ENCODE measurements at regions not wholly inside any gene's neighbourhood (a gene's known extent, or its start where the extent isn't known, plus 50 kb on each side); places are given as distances from the start of the nearest gene placed in this dataset.

DNA sequence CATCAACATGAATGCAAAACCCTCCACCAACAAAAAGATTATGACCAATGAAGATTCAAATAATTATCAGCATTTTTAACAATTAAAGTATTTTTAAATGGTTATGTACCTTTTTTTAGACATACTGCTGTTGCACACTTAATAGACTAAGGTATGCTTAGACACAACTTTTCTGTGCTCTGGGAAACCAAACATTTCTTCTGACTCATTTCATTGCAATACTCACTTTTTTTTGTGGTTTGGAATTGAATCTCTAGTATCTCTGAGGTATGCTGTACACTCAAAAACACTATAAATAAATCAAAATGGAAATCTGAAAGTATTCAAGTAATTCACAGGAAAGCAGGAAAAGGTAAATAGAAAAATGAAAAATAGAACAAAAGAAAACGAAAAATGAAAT is 247.9 kb upstream of the POU3F3 start:
- H2BK5ac ChIP-seq (ENCODE audit: insufficient read length, low read length) = no peak overlapping the region
- no peak overlapping the region for H4K5ac ChIP-seq (ENCODE audit: insufficient read length, low read depth, low read length)
- Mint-ChIP-seq H3K27ac (no peak overlapping the region), H3K27me3 (ENCODE audit: low read depth) (peaks cover 3% of the 10 kb centered on the region; the same call in 1 of the 2 replicates), H3K9me3 (peaks cover 42 to 61% of the 10 kb centered on the region in 2 experiments), H3K4me3 (no peak overlapping the region), H3K4me1 (no peaks in the 10 kb centered on the region), H3K36me3 (ENCODE audit: insufficient read depth in 1 of 3, low read depth in 3 of 3) (peaks cover 15 to 47% (median 24%) of the 10 kb centered on the region in 3 experiments)
- H4K8ac ChIP-seq (replicated peaks; ENCODE audit: insufficient read length, low read depth, low read length) = no peak overlapping the region
- DNase-seq = no peak
- H3K23me2 ChIP-seq (ENCODE audit: insufficient read length, low read depth, low read length, poor library complexity, severe bottlenecking) = no peaks in the 10 kb centered on the region
- no peak overlapping the region for H2BK12ac ChIP-seq (ENCODE audit: insufficient read length, low read depth, low read length)
- H3K4ac ChIP-seq (ENCODE audit: low read depth, low read length) = no peak overlapping the region
- no peaks in the 10 kb centered on the region for H3K79me2 ChIP-seq (ENCODE audit: insufficient read depth, low read length)
- no peak overlapping the region for H4K91ac ChIP-seq (ENCODE audit: insufficient read length, low read depth, low read length)
- no peak overlapping the region for H2AK5ac ChIP-seq (ENCODE audit: insufficient read length, low read length)
- H3K4me1 ChIP-seq (ENCODE audit: insufficient read depth, low read length) = no peaks in the 10 kb centered on the region
- no peak overlapping the region for H2BK15ac ChIP-seq (ENCODE audit: low read depth, low read length)
- no peaks in the 10 kb centered on the region for H3K79me1 ChIP-seq (ENCODE audit: insufficient read depth, low read depth, low read length, poor library complexity, severe bottlenecking)
- H4K20me1 ChIP-seq (ENCODE audit: control insufficient read depth, insufficient read depth, insufficient read length) = no peaks in the 10 kb centered on the region
- no peak overlapping the region for H3K9ac ChIP-seq (ENCODE audit: extremely low read depth, insufficient read length, low read length)
- H2BK20ac ChIP-seq (ENCODE audit: low read depth, low read length, poor library complexity, severe bottlenecking) = no peak overlapping the region
- H3K9me3 ChIP-seq (ENCODE audit: control insufficient read depth, low read depth, low read length) = peaks cover 6% of the 10 kb centered on the region
- TF ChIP-seq, protein P1, sequence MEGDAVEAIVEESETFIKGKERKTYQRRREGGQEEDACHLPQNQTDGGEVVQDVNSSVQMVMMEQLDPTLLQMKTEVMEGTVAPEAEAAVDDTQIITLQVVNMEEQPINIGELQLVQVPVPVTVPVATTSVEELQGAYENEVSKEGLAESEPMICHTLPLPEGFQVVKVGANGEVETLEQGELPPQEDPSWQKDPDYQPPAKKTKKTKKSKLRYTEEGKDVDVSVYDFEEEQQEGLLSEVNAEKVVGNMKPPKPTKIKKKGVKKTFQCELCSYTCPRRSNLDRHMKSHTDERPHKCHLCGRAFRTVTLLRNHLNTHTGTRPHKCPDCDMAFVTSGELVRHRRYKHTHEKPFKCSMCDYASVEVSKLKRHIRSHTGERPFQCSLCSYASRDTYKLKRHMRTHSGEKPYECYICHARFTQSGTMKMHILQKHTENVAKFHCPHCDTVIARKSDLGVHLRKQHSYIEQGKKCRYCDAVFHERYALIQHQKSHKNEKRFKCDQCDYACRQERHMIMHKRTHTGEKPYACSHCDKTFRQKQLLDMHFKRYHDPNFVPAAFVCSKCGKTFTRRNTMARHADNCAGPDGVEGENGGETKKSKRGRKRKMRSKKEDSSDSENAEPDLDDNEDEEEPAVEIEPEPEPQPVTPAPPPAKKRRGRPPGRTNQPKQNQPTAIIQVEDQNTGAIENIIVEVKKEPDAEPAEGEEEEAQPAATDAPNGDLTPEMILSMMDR (conservative IDR thresholded peaks at IDR 0.05) = no peak
- H3K27me3 ChIP-seq (ENCODE audit: insufficient read depth, low read length) = no peaks in the 10 kb centered on the region
- H3T11ph ChIP-seq (ENCODE audit: low read length) = no peak overlapping the region
- H3K23ac ChIP-seq (ENCODE audit: insufficient read length, low read depth, low read length) = no peak overlapping the region
- no peak overlapping the region for H3K4me2 ChIP-seq (ENCODE audit: insufficient read depth, insufficient read length, low read length)
- no peak overlapping the region for H2BK120ac ChIP-seq (ENCODE audit: low read depth, low read length, poor library complexity, severe bottlenecking)
- no peak overlapping the region for H2AFZ ChIP-seq (ENCODE audit: low read length)
- no peak overlapping the region for H3K18ac ChIP-seq (ENCODE audit: insufficient read length, low read depth, low read length)
- no peak overlapping the region for H3K27ac ChIP-seq (ENCODE audit: insufficient read length, low read depth, low read length)
- no peak overlapping the region for H3K56ac ChIP-seq (ENCODE audit: insufficient read length, low read depth, low read length)
- WGBS (ENCODE audit: extremely low coverage, insufficient read length, low lambda C conversion rate) = no CpG with 5 or more reads among the region's 1 CpG
- H3K14ac ChIP-seq (ENCODE audit: insufficient read depth, low read length) = no peak overlapping the region

Data from H9 (cell line).